GM23248 (cell line): ENCODE measurements at regions not wholly inside any gene's neighbourhood (a gene's known extent, or its start where the extent isn't known, plus 50 kb on each side); places are given as distances from the start of the nearest gene placed in this dataset.

Source experiments
- DNase-seq: peaks from one replicate; pipeline ENCODE4 v3.0.0-alpha.2; 2015
- H2AFZ ChIP-seq: fragments of 200-600 bp; sonication (generic); 2 replicates; pipeline ENCODE4 v1.6.1; 2016; ENCODE audit warnings: antibody characterized with exemption
- H3F3A ChIP-seq: fragments of 200-600 bp; sonication (generic); 2 replicates; pipeline ENCODE4 v1.6.1; 2016; ENCODE audit warnings: mild to moderate bottlenecking, antibody characterized with exemption, mixed run types; ENCODE audit not compliant: insufficient read depth
- H3K27ac ChIP-seq: fragments of 200-600 bp; sonication (generic); 2 replicates; pipeline ENCODE4 v1.5.1; 2016; ENCODE audit warnings: mild to moderate bottlenecking
- H3K27me3 ChIP-seq: fragments of 200-600 bp; sonication (generic); replicated peaks from 2 replicates; pipeline ENCODE4 v1.6.1; 2016; ENCODE audit warnings: mild to moderate bottlenecking; ENCODE audit not compliant: insufficient read depth
- H3K36me3 ChIP-seq: fragments of 200-600 bp; sonication (generic); 2 replicates; pipeline ENCODE4 v1.6.1; 2016; ENCODE audit warnings: low read depth, mild to moderate bottlenecking
- H3K4me1 ChIP-seq: fragments of 200-600 bp; sonication (generic); 2 replicates; pipeline ENCODE4 v1.6.1; 2016; ENCODE audit warnings: mild to moderate bottlenecking; ENCODE audit not compliant: insufficient read depth
- H3K4me2 ChIP-seq: fragments of 200-600 bp; sonication (generic); one replicate; pipeline ENCODE4 v1.6.1; 2016; ENCODE audit warnings: mild to moderate bottlenecking; ENCODE audit not compliant: unreplicated experiment
- H3K4me3 ChIP-seq: fragments of 200-600 bp; sonication (generic); 2 replicates; pipeline ENCODE4 v1.5.1; 2016; ENCODE audit warnings: mild to moderate bottlenecking
- H3K79me2 ChIP-seq: fragments of 200-600 bp; sonication (generic); 2 replicates; pipeline ENCODE4 v1.6.1; 2016; ENCODE audit warnings: mild to moderate bottlenecking; ENCODE audit not compliant: insufficient read depth
- H3K9ac ChIP-seq: fragments of 200-600 bp; sonication (generic); 2 replicates; pipeline ENCODE4 v1.6.1; 2016; ENCODE audit warnings: mild to moderate bottlenecking
- H3K9me2 ChIP-seq: fragments of 200-600 bp; sonication (generic); 2 replicates; pipeline ENCODE4 v1.6.1; 2016; ENCODE audit warnings: mixed run types, mild to moderate bottlenecking, moderate library complexity; ENCODE audit not compliant: insufficient read depth
- H3K9me3 ChIP-seq: fragments of 200-600 bp; sonication (generic); one replicate; pipeline ENCODE4 v1.6.1; 2017; ENCODE audit warnings: low read depth
- H4K20me1 ChIP-seq: fragments of 200-600 bp; sonication (generic); 2 replicates; pipeline ENCODE4 v1.6.0; 2016; ENCODE audit not compliant: insufficient read depth
- EZH2 ChIP-seq: fragments of 200-600 bp; sonication (generic); IDR thresholded peaks from 2 replicates; pipeline ENCODE4 v1.6.1; 2018; ENCODE audit warnings: antibody characterized with exemption, mild to moderate bottlenecking; ENCODE audit not compliant: insufficient read depth, poor library complexity, severe bottlenecking
- EZH2phosphoT487 ChIP-seq: fragments of 200-600 bp; sonication (generic); IDR thresholded peaks from 2 replicates; pipeline ENCODE4 v1.6.1; 2018; ENCODE audit warnings: antibody characterized with exemption, moderate library complexity, mild to moderate bottlenecking, low read depth; ENCODE audit not compliant: insufficient read depth
- WGBS, 2 experiments: methylation state at CpG; one replicate each; pipeline ENCODE4 v1.1.6; 2015 to 2017; ENCODE audit warnings: low lambda C conversion rate in 2 of 2, low coverage in 1 of 2; ENCODE audit errors: missing lambda C conversion rate in 2 of 2; 5-methylcytosine and 5-hydroxymethylcytosine counted together
- in situ Hi-C: fragments of 300-500 bp; cut with MboI; formaldehyde crosslinking; loops from 2 replicates; pipeline ENCODE4 v1.15.0; 2020

GRCh38 chr13:22496803-22497508 is 683.8 kb upstream of the SGCG start:
- Histone ChIP-seq H3K4me3 (no peak overlapping the region), H3K4me1 (no peaks in the 10 kb centered on the region), H3K36me3 (no peaks in the 10 kb centered on the region), H3K27ac (no peak overlapping the region), H2AFZ (no peak overlapping the region), H3K79me2 (no peaks in the 10 kb centered on the region), H3K9me3 (no peaks in the 10 kb centered on the region), H3K4me2 (no peak overlapping the region), H3K27me3 (no peaks in the 10 kb centered on the region), H3F3A (no peaks in the 10 kb centered on the region), H3K9ac (no peak overlapping the region), H4K20me1 (no peaks in the 10 kb centered on the region), H3K9me2 (no peaks in the 10 kb centered on the region)
- DNase-seq, result no peak
- in situ Hi-C loops, result no loop called here
- 58 to 60% methylated on average over 17 of the region's 17 CpGs for WGBS, 2 experiments
- TF ChIP-seq EZH2, result no peak
- TF ChIP-seq EZH2phosphoT487, result no peak

GRCh38 chr13:22497991-22498780 is 682.6 kb upstream of the SGCG start:
- H4K20me1 ChIP-seq, result no peaks in the 10 kb centered on the region
- no peaks in the 10 kb centered on the region for H3K4me1 ChIP-seq
- H3K36me3 ChIP-seq, result no peaks in the 10 kb centered on the region
- H3K9me3 ChIP-seq, result no peaks in the 10 kb centered on the region
- no peaks in the 10 kb centered on the region for H3K9me2 ChIP-seq
- no peak overlapping the region for H3K4me2 ChIP-seq
- H3K27me3 ChIP-seq, result no peaks in the 10 kb centered on the region
- no peak overlapping the region for H3K4me3 ChIP-seq
- H3F3A ChIP-seq, result no peaks in the 10 kb centered on the region
- no peaks in the 10 kb centered on the region for H3K79me2 ChIP-seq
- H3K9ac ChIP-seq, result no peak overlapping the region
- in situ Hi-C loops, result no loop called here
- H3K27ac ChIP-seq, result no peak overlapping the region
- H2AFZ ChIP-seq, result no peak overlapping the region
- WGBS, 2 experiments, result 55% methylated on average over 16 of the region's 16 CpGs
- DNase-seq, result no peak
- no peak for TF ChIP-seq EZH2phosphoT487
- no peak for TF ChIP-seq EZH2

- no peaks in the 10 kb centered on the region for H3K4me1 ChIP-seq
- no peaks in the 10 kb centered on the region for H4K20me1 ChIP-seq
- in situ Hi-C loops, result no loop called here
- no peaks in the 10 kb centered on the region for H3F3A ChIP-seq
- no peaks in the 10 kb centered on the region for H3K79me2 ChIP-seq
- H3K9me2 ChIP-seq, result no peaks in the 10 kb centered on the region
- H3K27me3 ChIP-seq, result no peaks in the 10 kb centered on the region
- no peak overlapping the region for H3K4me3 ChIP-seq
- H3K9me3 ChIP-seq, result no peaks in the 10 kb centered on the region
- DNase-seq, result no peak
- H3K36me3 ChIP-seq, result no peaks in the 10 kb centered on the region
- no peak overlapping the region for H3K27ac ChIP-seq
- TF ChIP-seq EZH2 (no peak), EZH2phosphoT487 (no peak)
- H3K9ac ChIP-seq, result no peak overlapping the region
- H3K4me2 ChIP-seq, result no peak overlapping the region
- no peak overlapping the region for H2AFZ ChIP-seq
These were observed 680.9 kb upstream of the SGCG start for GRCh38 chr13:22499919-22500318.

GRCh38 chr13:22505489-22505888 is 675.3 kb upstream of the SGCG start:
- H3K27me3 ChIP-seq, result no peaks in the 10 kb centered on the region
- H3K9ac ChIP-seq, result no peak overlapping the region
- in situ Hi-C loops, result no loop called here
- DNase-seq, result peak; percentile 1
- no peak overlapping the region for H3K4me2 ChIP-seq
- WGBS, 2 experiments, result 2 to 3% methylated on average over 4 of the region's 4 CpGs
- no peak overlapping the region for H3K27ac ChIP-seq
- TF ChIP-seq EZH2phosphoT487, result no peak
- no peak for TF ChIP-seq EZH2
- no peaks in the 10 kb centered on the region for H3K4me1 ChIP-seq
- no peaks in the 10 kb centered on the region for H3K9me2 ChIP-seq
- H3K4me3 ChIP-seq, result no peak overlapping the region
- H3K36me3 ChIP-seq, result no peaks in the 10 kb centered on the region
- H4K20me1 ChIP-seq, result no peaks in the 10 kb centered on the region
- no peaks in the 10 kb centered on the region for H3K79me2 ChIP-seq
- H2AFZ ChIP-seq, result no peak overlapping the region
- H3F3A ChIP-seq, result no peaks in the 10 kb centered on the region
- H3K9me3 ChIP-seq, result no peaks in the 10 kb centered on the region
